OCI-LY1 (cell line): ENCODE measurements at regions not wholly inside any gene's neighbourhood (a gene's known extent, or its start where the extent isn't known, plus 50 kb on each side); places are given as distances from the start of the nearest gene placed in this dataset.

Source experiments
- CTCF ChIP-seq: fragments of 200-600 bp; sonication (generic), shearing (Covaris generic); IDR thresholded peaks from 2 replicates; pipeline ENCODE4 v1.5.1; 2017; ENCODE audit warnings: mild to moderate bottlenecking, antibody characterized with exemption, low read length, moderate library complexity, mixed read lengths
- EZH2 ChIP-seq: fragments of 200-600 bp; sonication (generic), shearing (Covaris generic); IDR thresholded peaks from 2 replicates; pipeline ENCODE4 v1.8.0; 2017; ENCODE audit warnings: borderline replicate concordance, mixed run types, mild to moderate bottlenecking, antibody characterized with exemption, low read length, moderate library complexity, mixed read lengths

GRCh38 chr14:30063746-30064145, 136.1 kb upstream of the PRKD1 start:
- TF ChIP-seq EZH2 (no peak), CTCF (no peak)
